Peyer's patch (tissue), 4 donors: ENCODE measurements at regions not wholly inside any gene's neighbourhood (a gene's known extent, or its start where the extent isn't known, plus 50 kb on each side); places are given as distances from the start of the nearest gene placed in this dataset.

Source experiments
- DNase-seq, 3 donors: peaks; one replicate each; pipeline ENCODE4 v3.0.0-alpha.2; 2017 to 2019
- H3K27ac ChIP-seq, 4 donors: fragments of 200-600 bp; sonication (generic); one replicate each; pipeline ENCODE4 v1.5.1; 2016 to 2019
- H3K27me3 ChIP-seq, 2 donors: fragments of 200-600 bp; sonication (generic); one replicate each; pipeline ENCODE4 v1.5.1; 2019
- H3K36me3 ChIP-seq, 3 donors: fragments of 200-600 bp; sonication (generic); one replicate each; pipeline ENCODE4 v1.5.1; 2016 to 2019
- H3K4me1 ChIP-seq, 4 donors: fragments of 200-600 bp; sonication (generic); one replicate each; pipeline ENCODE4 v1.5.1; 2016 to 2019
- H3K4me3 ChIP-seq, 4 donors: fragments of 200-600 bp; sonication (generic); 1 replicate in 3 of 4; 2 replicates in 1 of 4; pipeline ENCODE4 v1.5.1; 2016 to 2019; ENCODE audit warnings: mild to moderate bottlenecking in 1 of 4
- H3K9me3 ChIP-seq, 4 donors: fragments of 200-600 bp; sonication (generic); one replicate each; pipeline ENCODE4 v1.5.1; 2016 to 2019; ENCODE audit warnings: mild to moderate bottlenecking in 1 of 4
- CTCF ChIP-seq, 6 experiments: fragments of 450-650 bp in 4 of 6; fragments of 200-600 bp in 2 of 6; sonication (generic) in 1 of 6; IDR thresholded peaks; one replicate each; pipeline ENCODE4 v1.5.1; 2017 to 2019; ENCODE audit warnings: antibody characterized with exemption in 6 of 6, mild to moderate bottlenecking in 3 of 6, moderate library complexity in 1 of 6
- POLR2A ChIP-seq, 2 donors: fragments of 450-650 bp; IDR thresholded peaks; one replicate each; pipeline ENCODE4 v1.5.1; 2017; ENCODE audit warnings: antibody characterized with exemption in 2 of 2, mild to moderate bottlenecking in 2 of 2, moderate library complexity in 2 of 2

DNA sequence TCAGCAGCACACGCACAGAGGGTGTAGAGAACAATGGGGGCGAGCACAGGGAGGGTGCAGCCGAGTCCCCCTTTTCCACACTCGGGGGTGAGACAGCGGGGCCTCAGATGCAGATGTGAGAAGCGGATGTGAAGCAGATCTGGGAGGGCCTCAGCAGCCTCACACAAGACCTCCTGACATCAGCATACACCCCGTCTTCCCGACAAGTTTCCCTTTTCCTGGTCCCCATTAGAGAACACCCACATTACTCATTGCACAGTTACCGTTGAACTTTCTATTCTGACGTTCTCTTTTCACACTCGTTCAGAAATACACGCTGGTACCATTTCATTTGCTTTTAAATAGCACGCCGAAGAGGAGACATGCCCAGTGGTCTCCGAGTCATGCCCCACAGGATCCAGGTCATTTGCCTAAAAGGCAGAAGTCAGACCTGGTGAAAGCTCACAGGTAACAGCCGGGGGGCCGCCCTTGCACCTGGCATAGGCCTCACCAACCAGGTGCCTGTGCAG lies 129.5 kb upstream of the ID2 start:
- Histone ChIP-seq H3K4me3 (no peak overlapping the region), H3K36me3 (no peaks in the 10 kb centered on the region), H3K27me3 (no peaks in the 10 kb centered on the region), H3K9me3 (no peaks in the 10 kb centered on the region), H3K4me1 (no peaks in the 10 kb centered on the region), H3K27ac (no peak overlapping the region)
- TF ChIP-seq CTCF (IDR thresholded peaks at IDR 0.05) (no peak), POLR2A (IDR thresholded peaks at IDR 0.05) (no peak)
- DNase-seq = peak; percentile 28 to 67 (median 65)

- H3K9me3 ChIP-seq = no peaks in the 10 kb centered on the region
- TF ChIP-seq CTCF (IDR thresholded peaks at IDR 0.05) = no peak
- TF ChIP-seq POLR2A (IDR thresholded peaks at IDR 0.05) = no peak
- no peaks in the 10 kb centered on the region for H3K36me3 ChIP-seq
- no peak overlapping the region for H3K4me3 ChIP-seq
- no peak for DNase-seq
- no peak overlapping the region for H3K27ac ChIP-seq
- no peaks in the 10 kb centered on the region for H3K4me1 ChIP-seq
- no peaks in the 10 kb centered on the region for H3K27me3 ChIP-seq
These were observed 128.2 kb upstream of the ID2 start for GRCh38 chr2:8553643-8554042.

DNA sequence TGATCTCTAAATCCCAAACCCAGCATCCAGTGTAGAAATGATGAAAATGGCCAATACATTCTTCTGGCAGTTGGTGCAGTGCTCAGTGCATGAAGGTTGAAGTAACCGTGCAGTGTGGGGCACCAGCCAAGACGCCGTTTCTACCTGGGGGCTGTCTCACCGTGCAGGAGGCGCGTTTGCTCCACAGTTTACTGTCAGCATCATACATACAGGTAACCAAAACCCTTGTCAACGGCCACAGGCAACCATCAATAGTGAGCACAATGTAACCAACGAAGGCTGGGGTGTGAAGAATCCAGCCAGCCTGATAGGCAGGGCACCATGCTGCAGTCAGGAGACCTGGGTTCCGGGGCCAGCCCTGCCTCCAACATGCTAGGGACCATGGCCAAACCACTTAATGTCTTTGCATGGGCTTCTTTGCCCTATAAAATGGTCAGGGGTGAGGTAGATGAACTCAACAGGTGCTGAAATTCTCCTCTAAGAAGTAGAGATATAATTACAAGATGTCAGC lies 127.5 kb upstream of the ID2 start:
- peak in 1 of 3 donors; percentile 11 for DNase-seq
- Histone ChIP-seq H3K4me1 (no peaks in the 10 kb centered on the region), H3K27me3 (no peaks in the 10 kb centered on the region), H3K9me3 (peaks cover 0 to under 1% (median 0%) of the 10 kb centered on the region in 4 donors), H3K36me3 (no peaks in the 10 kb centered on the region), H3K4me3 (no peak overlapping the region), H3K27ac (no peak overlapping the region)
- TF ChIP-seq CTCF (IDR thresholded peaks at IDR 0.05) (no peak), POLR2A (IDR thresholded peaks at IDR 0.05) (no peak)

DNA sequence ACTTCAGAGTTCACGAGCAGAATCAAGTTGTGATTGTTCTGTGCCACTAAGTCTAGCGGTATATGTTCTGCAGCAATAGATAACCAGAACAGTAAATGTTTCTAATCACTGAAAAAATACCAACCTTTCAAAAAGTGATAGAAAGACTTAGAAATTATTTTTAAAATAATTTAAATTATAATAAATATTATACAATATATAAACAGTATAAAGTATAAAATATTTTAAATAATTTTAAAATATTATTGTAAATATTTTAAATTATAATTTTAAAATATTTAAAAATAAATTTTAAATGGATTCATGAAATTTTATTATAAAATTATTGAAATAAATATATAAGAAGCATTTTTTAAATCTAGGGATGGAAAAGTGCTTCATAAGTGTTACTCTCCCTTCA lies 126.3 kb upstream of the ID2 start:
- no peak for DNase-seq

GRCh38 chr2:8558096-8558495 lies 123.8 kb upstream of the ID2 start:
- peak in 2 of 3 donors; percentile 7 to 26 for DNase-seq
- H3K27me3 ChIP-seq = no peaks in the 10 kb centered on the region
- H3K4me1 ChIP-seq = no peaks in the 10 kb centered on the region
- no peaks in the 10 kb centered on the region for H3K36me3 ChIP-seq
- H3K9me3 ChIP-seq = peaks cover 0 to 3% (median 0%) of the 10 kb centered on the region in 4 donors
- H3K27ac ChIP-seq = no peak overlapping the region
- TF ChIP-seq CTCF (IDR thresholded peaks at IDR 0.05) (no peak), POLR2A (IDR thresholded peaks at IDR 0.05) (no peak)
- no peak overlapping the region for H3K4me3 ChIP-seq

More for the DNA sequence above, 126.3 kb upstream of the ID2 start:
- H3K9me3 ChIP-seq = peaks cover 0 to 3% (median 0%) of the 10 kb centered on the region in 4 donors
- H3K27ac ChIP-seq = no peak overlapping the region
- no peaks in the 10 kb centered on the region for H3K36me3 ChIP-seq
- H3K4me3 ChIP-seq = no peak overlapping the region
- no peaks in the 10 kb centered on the region for H3K4me1 ChIP-seq
- no peaks in the 10 kb centered on the region for H3K27me3 ChIP-seq
- no peak for TF ChIP-seq POLR2A (IDR thresholded peaks at IDR 0.05)
- no peak for TF ChIP-seq CTCF (IDR thresholded peaks at IDR 0.05)

GRCh38 chr2:8558956-8559355 lies 122.9 kb upstream of the ID2 start:
- Histone ChIP-seq H3K4me1 (no peaks in the 10 kb centered on the region), H3K9me3 (peaks cover 0 to 3% (median 0%) of the 10 kb centered on the region in 4 donors), H3K4me3 (no peak overlapping the region), H3K36me3 (no peaks in the 10 kb centered on the region), H3K27me3 (no peaks in the 10 kb centered on the region), H3K27ac (no peak overlapping the region)
- DNase-seq = no peak
- no peak for TF ChIP-seq CTCF (IDR thresholded peaks at IDR 0.05)
- TF ChIP-seq POLR2A (IDR thresholded peaks at IDR 0.05) = no peak
